GM12864 (cell line): ENCODE measurements at regions not wholly inside any gene's neighbourhood (a gene's known extent, or its start where the extent isn't known, plus 50 kb on each side); places are given as distances from the start of the nearest gene placed in this dataset.
"Not testable (repeated sequence)": the region's sequence is repeated elsewhere in the genome, so short reads cannot be mapped to it uniquely, and the experiment has no call there.

Experiments used
- DNase-seq: peaks from one replicate; pipeline ENCODE4 v3.0.0-alpha.2; 2011; ENCODE audit warnings: low read depth
- H3K4me3 ChIP-seq: 2 replicates; pipeline ENCODE4 v1.5.1; 2011; ENCODE audit warnings: mild to moderate bottlenecking, low read depth, low read length, control low read depth
- TF ChIP-seq, protein P1 (sequence below): IDR thresholded peaks from 2 replicates; pipeline ENCODE4 v1.5.1; 2011; ENCODE audit warnings: low read depth, mild to moderate bottlenecking, moderate library complexity, low read length, control low read depth, inconsistent platforms; ENCODE audit errors: missing control alignments

DNA sequence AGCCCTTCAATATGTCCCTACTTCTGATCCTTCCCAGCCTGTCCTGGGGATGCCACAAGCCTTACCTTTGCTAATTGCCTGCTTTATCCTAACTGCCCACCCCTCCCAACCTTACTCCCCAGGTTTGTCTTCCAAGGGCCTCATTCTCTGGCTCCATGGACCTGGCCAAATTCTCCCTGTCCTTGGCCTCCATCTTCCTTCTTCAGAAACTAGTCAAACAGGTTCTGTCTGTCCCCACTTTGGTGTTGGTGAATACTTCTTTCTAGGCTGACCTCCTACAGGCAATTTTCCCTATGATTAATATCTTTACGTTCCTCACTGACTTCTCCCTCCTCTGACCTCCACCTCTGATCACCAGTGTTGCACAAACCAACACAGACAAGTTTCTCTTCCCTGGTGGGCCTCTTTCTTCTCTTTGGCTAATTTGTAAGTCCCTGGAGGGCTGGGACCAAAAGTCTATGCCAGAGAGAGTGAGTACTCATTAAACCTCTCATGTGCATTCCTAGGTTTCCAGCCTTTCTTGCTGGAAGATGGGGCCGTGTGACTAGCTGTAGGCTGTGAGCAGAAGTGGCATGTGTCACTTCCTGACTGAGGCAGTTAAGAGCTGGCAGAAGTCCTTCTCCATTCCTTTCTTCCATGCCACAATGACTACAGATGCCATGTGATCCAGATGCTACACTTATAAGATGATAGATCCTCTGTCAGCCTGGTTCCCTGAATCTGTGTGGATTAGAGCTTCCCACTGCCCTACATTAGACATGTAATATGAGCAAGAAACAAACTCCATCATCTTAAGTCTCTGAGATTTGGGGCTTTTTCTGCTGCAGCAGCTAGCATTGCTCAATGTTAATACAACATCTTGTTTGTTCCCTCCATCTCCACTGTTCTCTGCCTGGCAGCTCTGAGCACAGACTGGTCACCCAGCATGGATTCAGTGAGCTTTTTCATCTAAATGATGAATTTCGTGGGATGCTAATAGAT is 382.7 kb downstream of the RPS24 start:
- DNase-seq = no peak
- TF ChIP-seq, protein P1, sequence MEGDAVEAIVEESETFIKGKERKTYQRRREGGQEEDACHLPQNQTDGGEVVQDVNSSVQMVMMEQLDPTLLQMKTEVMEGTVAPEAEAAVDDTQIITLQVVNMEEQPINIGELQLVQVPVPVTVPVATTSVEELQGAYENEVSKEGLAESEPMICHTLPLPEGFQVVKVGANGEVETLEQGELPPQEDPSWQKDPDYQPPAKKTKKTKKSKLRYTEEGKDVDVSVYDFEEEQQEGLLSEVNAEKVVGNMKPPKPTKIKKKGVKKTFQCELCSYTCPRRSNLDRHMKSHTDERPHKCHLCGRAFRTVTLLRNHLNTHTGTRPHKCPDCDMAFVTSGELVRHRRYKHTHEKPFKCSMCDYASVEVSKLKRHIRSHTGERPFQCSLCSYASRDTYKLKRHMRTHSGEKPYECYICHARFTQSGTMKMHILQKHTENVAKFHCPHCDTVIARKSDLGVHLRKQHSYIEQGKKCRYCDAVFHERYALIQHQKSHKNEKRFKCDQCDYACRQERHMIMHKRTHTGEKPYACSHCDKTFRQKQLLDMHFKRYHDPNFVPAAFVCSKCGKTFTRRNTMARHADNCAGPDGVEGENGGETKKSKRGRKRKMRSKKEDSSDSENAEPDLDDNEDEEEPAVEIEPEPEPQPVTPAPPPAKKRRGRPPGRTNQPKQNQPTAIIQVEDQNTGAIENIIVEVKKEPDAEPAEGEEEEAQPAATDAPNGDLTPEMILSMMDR = no peak
- H3K4me3 ChIP-seq = no peak overlapping the region

DNA sequence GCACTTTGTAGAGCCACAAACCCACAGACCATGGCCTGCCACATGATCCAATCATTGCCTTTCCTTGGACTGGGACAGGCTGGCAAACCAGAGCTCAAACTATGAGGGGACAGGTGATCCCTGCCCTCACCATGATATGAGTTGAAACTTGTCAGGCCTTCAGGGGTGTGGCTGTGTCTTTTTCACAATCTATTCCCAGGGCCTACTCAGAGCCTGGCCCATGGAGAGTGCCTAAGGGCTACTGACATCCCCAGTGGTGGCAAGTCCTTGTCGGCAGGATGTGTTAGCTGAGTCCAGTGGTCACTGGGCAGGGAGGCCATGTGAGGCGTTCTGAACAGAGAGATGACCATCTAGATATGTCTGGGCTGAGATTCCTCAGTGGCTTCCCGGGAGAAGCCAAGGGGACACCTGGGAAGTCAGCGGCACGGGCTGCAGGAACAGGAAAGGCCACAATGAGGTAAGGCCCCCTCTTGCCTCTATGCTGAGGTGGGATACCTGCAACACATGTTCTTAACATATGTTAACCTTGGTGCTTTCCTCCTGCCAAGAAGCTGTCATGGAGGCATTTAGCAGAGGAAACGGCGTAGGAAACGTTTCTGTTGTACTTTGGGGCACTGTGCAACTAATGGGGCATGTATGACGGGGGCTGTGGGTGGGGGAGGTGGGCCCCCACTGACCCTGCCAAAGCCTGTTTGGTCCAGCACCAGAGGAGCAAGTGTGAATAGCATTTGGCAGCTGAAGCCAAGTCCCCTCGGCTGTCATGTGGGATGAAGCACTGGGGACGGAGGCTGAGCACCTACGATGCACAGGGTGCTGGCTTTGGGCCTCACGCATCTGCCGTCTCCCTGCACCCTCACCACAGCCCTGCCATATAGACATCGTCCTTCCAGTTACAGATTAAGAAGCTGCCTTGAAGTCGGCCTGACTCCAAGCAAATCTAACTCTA is 384.0 kb downstream of the RPS24 start:
- TF ChIP-seq, protein P1 = no peak
- H3K4me3 ChIP-seq = no peak overlapping the region
- DNase-seq = no peak

DNA sequence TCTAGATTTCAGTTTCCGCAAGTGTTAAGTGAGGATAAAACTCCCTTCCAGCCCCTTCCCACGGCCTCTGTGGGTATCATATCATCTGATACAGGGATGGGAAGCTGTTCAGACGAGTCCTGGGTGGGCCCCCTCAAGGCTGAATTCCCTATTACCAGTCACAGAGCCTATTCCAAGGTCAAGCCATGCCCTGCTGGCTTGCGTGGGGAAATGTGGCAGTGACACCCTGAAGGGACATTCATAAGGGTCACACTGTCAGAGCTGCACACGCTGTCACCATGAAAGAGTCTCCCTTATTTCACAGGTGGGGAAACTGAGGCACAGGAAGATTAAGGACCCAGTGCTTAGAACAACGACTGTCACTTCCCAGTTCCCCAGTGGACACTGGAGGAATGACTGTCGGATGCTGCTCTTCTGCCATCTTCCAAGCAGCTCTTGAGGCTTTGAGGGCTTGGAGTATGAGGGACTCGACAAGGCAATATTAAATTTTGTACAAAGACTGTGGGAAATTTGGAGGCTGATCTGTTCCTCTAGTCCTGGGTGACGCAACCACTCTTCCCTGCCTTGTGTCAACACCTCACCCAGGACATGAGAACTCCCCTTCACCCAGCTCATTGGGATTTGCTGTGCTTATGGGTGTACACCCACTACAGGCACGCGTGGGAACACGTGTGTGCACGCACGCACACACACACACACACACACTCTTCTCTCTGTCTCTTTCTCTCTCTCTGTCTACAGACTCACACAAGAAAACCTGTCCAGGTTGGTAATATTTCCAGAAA is 386.0 kb downstream of the RPS24 start:
- DNase-seq = no peak
- TF ChIP-seq, protein P1 = no peak
- no peak overlapping the region for H3K4me3 ChIP-seq

DNA sequence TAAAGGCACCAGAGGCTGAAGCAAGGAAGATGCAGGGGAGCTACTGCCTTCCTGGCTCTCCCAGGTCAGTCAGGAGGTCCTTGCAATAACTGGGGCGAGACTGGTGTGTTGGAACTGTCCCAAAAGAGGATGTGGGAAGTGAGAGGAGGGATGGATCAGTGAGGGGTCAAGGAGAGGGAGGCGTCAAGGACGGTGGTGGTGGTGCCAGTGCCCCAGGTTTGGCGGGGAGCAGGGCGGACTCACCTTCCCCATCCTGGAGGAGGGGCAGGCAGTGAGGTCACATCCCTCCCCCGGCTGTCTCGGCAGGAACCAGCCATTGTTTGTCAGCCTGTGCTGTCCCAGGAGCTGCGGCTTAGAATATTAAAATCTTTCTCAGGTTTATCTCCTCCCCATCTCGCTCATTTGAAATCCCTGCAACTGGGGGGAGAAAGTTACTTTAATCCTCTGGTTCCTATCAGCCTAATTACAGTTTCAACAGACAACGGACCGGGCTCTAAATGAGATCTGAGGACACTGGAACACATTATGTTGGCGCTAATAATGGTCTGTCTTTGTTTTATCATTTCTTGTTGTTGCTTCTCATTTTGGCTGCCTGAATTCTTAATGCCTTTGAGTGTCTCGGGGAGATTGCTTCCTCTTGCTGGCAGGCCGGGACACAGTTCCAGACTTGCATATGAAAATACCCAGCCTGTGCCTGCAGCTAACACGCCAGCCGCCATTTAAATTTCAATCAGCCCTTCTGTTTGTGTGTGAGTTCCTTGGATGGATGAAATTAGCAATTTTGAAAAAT is 387.5 kb downstream of the RPS24 start:
- no peak overlapping the region for H3K4me3 ChIP-seq
- DNase-seq = no peak
- TF ChIP-seq, protein P1 = no peak

DNA sequence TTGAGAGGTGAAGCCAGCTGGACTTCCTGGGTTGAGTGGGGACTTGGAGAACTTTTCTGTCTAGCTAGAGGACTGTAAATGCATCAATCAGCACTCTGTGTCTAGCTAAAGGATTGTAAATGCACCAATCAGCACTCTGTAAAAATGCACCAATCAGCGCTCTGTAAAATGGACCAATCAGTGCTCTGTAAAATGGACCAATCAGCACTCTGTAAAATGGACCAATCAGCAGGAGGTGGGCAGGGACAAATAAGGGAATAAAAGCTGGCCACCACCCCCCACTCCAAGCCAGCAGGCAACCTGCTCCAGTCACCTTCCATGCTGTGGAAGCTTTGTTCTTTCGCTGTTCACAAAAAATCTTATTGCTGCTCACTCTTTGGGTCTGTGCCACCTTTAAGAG is 390.4 kb downstream of the RPS24 start:
- DNase-seq, H3K4me3 ChIP-seq: not testable (repeated sequence)

DNA sequence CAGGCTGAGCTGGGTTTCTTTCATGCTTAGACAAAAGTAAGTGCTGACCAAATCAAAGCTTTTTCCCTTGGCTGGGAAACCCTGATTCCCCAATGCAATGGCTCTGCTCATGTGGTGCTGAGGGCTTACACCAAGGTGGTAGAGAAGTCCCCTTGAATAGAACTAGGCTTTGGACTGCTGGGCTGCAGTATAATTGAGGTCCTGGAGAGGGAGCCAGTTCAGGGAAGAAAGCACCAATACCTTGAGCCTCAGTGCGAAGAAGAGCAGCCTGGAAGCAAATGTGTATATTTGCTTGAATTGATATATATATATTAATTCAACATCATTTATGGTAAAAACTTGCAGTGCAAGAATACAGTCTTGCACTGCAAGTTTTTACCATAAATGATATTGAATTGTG is 391.1 kb downstream of the RPS24 start:
- no peak overlapping the region for H3K4me3 ChIP-seq
- no peak for DNase-seq
- TF ChIP-seq, protein P1 = peak; percentile 45
